Activated CD4-positive, CD25-positive, alpha-beta regulatory T cell treated with anti-CD3 and anti-CD28 coated beads, Interleukin-2, amount 50 U/mL, for 72 hours (primary cell): ENCODE measurements at regions not wholly inside any gene's neighbourhood (a gene's known extent, or its start where the extent isn't known, plus 50 kb on each side); places are given as distances from the start of the nearest gene placed in this dataset.

Experiments used
- DNase-seq: peaks from one replicate; pipeline ENCODE4 v3.0.0; 2021

GRCh38 chr1:84090447-84091245 lies 53.4 kb upstream of the PRKACB start:
- DNase-seq, result no peak

GRCh38 chr1:84089867-84090266 lies 54.2 kb upstream of the PRKACB start:
- DNase-seq, result no peak

DNA sequence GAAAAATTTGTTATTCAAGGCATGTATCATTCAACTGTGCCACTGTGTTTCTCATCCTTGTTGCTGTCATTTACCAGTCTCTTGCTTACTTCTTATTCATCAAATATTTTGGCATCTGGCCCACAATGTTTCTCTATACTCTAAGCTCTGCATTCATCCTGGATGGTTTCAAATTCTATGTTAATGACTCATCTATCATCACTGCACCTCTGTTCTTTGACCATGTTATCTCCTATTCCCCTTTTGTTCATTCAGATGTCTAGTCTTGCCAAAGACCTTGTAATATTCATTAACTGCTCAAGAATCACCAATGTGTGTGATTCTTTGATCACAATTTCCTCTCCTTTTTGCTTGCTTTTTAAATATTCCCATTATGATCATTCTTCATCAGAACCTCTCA lies 54.6 kb upstream of the PRKACB start:
- no peak for DNase-seq

DNA sequence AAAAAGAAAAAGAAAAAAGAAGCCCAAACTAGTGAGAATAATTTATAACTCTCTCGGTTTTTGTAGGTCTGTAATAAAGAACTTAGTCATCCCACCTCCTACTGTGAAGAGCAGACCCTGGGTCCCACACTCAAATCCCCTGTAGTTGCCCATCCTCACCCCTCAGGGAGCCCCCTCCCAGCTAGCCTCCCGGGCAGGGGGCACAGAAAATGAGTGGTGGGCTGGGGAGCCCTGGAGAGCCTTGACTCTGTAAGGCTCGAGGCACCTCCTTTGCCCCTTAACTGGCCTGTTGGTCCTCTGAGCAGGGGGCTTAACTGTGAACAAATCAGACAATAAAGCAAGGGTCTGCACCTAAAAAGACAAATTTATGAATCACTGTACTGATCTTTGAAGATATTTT lies 57.5 kb upstream of the PRKACB start:
- DNase-seq, result no peak

- no peak for DNase-seq
Measured at GRCh38 chr1:84086189-84086588, 57.9 kb upstream of the PRKACB start.

- DNase-seq, result no peak
Measured at GRCh38 chr1:84083307-84083706, 60.8 kb upstream of the PRKACB start.

GRCh38 chr1:84078842-84079202 lies 65.2 kb upstream of the PRKACB start:
- DNase-seq, result no peak

GRCh38 chr1:84078108-84078841 lies 65.8 kb upstream of the PRKACB start:
- DNase-seq, result no peak

DNA sequence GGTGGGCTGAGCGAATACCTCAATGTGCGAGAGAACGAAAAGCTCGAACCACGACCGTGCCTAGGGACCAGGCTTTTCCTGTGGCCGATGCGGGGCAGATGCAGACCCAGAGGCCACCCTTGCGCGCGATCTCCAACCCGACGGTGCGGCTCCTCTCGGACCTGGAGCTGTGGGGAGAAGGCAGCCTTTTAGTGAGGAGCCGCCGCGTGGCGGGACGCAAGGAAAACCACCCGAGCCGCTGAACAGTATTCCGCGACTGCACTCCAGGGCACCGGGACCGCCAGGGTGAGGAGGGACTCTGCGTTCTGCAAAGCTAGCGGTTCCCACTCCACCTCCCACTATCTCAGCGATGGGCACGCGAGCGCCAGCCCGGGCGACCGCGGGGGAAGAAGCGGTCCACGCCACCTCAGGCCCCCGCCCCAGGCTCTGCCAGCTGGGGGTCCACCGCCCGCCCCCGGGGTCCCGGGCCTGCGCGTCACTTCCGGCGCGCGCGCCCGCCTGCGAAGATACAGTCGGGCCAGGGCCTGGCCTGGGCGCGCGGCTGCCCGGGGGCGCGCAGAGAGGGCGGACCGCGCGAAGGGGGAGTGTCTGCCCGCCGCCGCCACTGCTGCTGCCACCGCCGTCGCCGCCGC lies 66.5 kb upstream of the PRKACB start:
- DNase-seq, result peak; percentile 71

DNA sequence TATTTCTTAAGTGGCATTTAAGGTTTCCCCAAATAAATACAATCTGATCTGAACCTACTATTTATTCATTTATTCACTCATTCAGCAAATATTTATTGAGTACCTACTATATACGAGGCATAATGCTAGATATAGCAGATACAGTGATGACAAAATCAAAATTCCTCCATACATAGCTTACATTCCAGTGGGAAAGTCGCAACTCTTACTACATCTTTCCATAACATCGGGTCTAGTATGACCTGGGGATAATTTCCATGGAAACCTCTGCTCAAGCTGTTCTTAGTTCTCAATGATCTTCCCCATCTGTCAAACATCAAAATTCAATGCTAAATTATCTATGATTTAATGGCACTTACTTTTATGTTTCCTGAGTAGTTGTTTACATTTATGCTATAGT lies 70.8 kb upstream of the PRKACB start:
- no peak for DNase-seq

- no peak for DNase-seq
Measured at GRCh38 chr1:84069236-84069845, 70.4 kb upstream of the TTLL7 start.

DNA sequence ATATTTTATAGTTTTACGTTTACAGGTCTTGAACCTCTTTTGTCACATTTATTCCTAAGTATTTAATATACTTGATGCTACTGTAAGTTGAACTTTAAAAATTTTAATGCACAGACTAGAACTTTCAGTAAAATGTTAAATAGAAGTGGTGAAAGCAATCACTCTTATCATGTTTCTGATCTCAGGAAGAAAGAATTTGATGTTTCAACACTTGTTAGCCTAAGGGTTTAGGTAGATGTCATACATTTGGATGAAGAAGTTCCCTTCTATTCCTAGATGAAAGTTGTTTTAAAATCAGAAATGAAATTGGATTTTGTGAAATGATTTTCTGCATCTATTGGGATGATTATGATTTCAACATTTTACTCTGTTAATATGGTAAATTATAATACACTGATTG lies 63.6 kb upstream of the TTLL7 start:
- DNase-seq, result no peak

GRCh38 chr1:84061336-84061735 lies 62.4 kb upstream of the TTLL7 start:
- no peak for DNase-seq

DNA sequence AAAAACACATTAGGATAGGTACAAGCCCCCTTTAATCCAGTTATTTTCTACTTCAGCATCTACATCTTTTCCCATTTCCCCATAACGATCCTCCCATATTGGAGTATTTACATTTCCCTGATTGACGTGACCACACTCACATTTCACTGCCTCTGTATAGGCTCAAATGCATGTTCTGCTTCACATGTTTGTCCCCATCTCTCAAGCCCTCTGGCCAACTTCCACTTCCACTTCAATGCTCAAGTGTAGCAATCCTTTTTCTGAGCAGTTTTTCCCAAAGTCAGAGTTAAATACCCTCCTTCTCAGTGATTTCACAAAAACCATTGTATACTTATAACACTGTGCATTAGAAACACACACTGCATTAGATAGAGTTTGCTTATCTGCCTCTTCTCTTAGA lies 61.8 kb upstream of the TTLL7 start:
- DNase-seq, result no peak

DNA sequence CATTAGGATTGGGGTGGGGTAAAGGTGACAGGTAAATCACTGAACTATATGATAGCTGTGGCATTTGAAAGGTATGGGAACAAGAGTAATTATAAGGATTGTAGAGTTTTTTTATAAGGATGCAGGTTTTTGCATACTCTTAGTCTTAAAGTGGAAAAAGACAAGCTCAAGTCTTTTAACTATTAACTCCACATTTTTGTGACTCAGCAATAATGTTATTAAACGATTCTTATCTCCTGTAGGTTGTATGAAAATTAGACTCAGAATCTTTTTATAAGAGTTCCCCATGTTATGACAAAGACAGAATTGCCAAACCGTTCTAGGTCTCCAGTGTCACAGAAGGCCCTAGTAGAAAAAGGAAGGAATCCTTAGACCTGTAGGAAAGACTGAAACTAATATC lies 49.9 kb upstream of the TTLL7 start:
- DNase-seq, result no peak
